ENCODE measurements at regions not wholly inside any gene's neighbourhood (a gene's known extent, or its start where the extent isn't known, plus 50 kb on each side); places are given as distances from the start of the nearest gene placed in this dataset.
"Not testable (repeated sequence)": the region's sequence is repeated elsewhere in the genome, so short reads cannot be mapped to it uniquely, and the experiment has no call there.

DNA sequence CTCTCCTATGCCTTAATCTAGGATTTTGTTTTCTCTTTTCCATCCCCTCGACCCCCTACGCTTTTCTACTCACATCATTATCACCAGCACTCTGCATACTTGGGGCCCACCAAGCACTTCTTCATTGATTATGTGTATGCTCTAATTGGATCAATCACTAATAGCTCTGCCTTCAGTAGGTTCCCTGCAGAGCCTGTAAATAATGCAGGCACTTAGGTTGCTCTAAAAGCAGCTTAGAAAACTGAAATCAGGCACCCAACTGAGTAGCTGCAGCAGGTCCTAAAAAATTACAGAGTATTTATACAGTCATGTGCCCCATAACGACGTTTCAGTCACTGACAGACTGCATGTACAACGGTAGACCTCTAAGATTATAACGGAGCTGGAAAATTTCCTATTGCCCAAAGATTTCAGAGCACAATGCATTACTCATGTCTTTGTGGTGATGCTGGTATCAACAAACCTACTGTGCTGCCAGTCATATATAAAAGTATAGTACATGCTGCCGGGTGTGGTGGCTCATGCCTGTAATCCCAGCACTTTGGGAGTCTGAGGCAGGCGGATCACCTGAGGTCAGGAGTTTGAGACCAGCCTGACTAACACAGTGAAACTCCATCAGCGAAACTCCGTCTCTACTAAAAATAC is 280.4 kb downstream of the HS3ST3B1 start:
- Mint-ChIP-seq H3K4me1 (ENCODE audit: low read depth) (peaks cover 2% of the 10 kb centered on the region), H3K27me3 (peaks cover 18% of the 10 kb centered on the region), H3K36me3 (ENCODE audit: insufficient read depth) (no peaks in the 10 kb centered on the region), H3K9me3 (ENCODE audit: low read depth) (no peaks in the 10 kb centered on the region), H3K4me3 (ENCODE audit: low read depth) (no peak overlapping the region), H3K27ac (no peak overlapping the region)
- TF ChIP-seq, protein P1, sequence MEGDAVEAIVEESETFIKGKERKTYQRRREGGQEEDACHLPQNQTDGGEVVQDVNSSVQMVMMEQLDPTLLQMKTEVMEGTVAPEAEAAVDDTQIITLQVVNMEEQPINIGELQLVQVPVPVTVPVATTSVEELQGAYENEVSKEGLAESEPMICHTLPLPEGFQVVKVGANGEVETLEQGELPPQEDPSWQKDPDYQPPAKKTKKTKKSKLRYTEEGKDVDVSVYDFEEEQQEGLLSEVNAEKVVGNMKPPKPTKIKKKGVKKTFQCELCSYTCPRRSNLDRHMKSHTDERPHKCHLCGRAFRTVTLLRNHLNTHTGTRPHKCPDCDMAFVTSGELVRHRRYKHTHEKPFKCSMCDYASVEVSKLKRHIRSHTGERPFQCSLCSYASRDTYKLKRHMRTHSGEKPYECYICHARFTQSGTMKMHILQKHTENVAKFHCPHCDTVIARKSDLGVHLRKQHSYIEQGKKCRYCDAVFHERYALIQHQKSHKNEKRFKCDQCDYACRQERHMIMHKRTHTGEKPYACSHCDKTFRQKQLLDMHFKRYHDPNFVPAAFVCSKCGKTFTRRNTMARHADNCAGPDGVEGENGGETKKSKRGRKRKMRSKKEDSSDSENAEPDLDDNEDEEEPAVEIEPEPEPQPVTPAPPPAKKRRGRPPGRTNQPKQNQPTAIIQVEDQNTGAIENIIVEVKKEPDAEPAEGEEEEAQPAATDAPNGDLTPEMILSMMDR (IDR thresholded peaks at IDR 0.05; ENCODE audit: unreplicated experiment), result no peak
- no peak for DNase-seq (ENCODE audit: low spot score, unreplicated experiment)

DNA sequence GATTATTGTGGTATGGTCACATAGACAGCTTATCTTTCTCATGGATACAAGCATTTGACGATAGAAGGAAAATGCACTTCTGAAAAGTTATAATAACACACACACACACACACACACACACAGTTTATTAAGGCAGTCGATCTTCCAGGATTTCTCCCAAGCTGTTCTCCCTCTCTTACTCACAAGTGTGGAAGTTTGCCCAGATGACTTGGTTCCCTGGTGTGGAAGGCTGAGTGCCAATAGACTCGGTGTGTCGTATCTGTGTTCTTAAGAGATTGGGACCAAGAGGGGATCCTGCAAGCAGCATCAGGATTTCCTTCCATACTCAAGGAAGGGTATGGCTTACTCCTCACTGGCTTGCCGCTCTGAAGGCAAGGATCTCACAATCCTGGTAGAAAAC is 279.6 kb downstream of the HS3ST3B1 start:
- H3K27me3 Mint-ChIP-seq, result peaks cover 24% of the 10 kb centered on the region
- no peaks in the 10 kb centered on the region for H3K9me3 Mint-ChIP-seq (ENCODE audit: low read depth)

DNA sequence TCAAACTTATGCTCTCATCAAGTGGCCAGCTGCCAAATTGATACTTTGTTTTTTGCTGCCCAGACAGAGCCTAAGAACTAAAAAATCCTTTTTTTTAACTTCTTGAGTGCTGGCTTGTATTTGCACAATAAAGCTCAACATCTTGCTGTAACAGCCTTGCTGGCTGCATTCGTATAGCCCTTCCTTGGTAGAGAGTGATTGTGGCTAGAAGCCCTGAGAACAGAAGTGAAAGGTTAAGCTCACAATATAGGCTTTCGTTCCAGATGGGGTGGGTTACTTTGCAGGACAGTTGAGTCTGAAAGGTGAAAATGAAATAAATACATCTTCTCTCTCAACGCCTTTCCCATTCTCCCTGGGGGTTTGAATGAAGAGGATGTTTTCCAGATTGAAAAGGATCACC is 278.8 kb downstream of the HS3ST3B1 start:
- TF ChIP-seq, protein P1 (IDR thresholded peaks at IDR 0.05; ENCODE audit: unreplicated experiment), result no peak
- H3K4me3 Mint-ChIP-seq (ENCODE audit: low read depth), result no peak overlapping the region
- H3K4me1 Mint-ChIP-seq (ENCODE audit: low read depth), result peaks cover 12% of the 10 kb centered on the region
- H3K9me3 Mint-ChIP-seq (ENCODE audit: low read depth), result no peaks in the 10 kb centered on the region
- DNase-seq (ENCODE audit: low spot score, unreplicated experiment), result no peak
- H3K36me3 Mint-ChIP-seq (ENCODE audit: insufficient read depth), result no peaks in the 10 kb centered on the region
- H3K27ac Mint-ChIP-seq, result no peak overlapping the region
- H3K27me3 Mint-ChIP-seq, result peaks cover 26% of the 10 kb centered on the region

More for the DNA sequence above, 279.6 kb downstream of the HS3ST3B1 start:
- no peak for DNase-seq (ENCODE audit: low spot score, unreplicated experiment)
- no peak overlapping the region for H3K4me3 Mint-ChIP-seq (ENCODE audit: low read depth)
- TF ChIP-seq, protein P1 (IDR thresholded peaks at IDR 0.05; ENCODE audit: unreplicated experiment), result no peak
- H3K27ac Mint-ChIP-seq, result no peak overlapping the region
- H3K4me1 Mint-ChIP-seq (ENCODE audit: low read depth), result peaks cover 8% of the 10 kb centered on the region
- H3K36me3 Mint-ChIP-seq (ENCODE audit: insufficient read depth), result no peaks in the 10 kb centered on the region

DNA sequence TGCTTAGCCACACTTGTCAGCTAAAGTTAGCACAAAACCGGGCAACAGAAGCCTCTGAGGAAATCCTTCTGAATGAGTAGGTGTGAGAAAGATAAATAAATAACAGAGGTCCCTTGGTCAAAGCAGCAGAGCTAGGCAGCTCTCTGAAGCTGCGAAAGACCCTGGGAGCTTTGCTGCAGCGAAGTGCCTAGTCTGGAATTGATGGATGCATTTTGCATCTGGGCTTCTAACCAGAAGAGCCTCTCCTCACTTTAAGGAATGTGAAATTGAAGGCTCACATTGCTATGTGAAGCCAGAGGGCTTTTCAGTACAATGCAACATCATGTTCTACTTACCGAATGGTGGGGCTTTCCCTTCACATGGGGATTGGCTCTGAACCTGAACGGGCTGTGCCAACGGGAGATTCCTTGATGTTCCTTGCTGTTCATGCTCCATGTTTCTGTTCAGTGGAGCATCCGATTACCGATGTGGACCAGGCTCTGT is 274.6 kb downstream of the HS3ST3B1 start:
- no peak overlapping the region for H3K27ac Mint-ChIP-seq
- TF ChIP-seq, protein P1 (IDR thresholded peaks at IDR 0.05; ENCODE audit: unreplicated experiment), result no peak
- no peak overlapping the region for H3K4me3 Mint-ChIP-seq (ENCODE audit: low read depth)
- no peaks in the 10 kb centered on the region for H3K9me3 Mint-ChIP-seq (ENCODE audit: low read depth)
- H3K27me3 Mint-ChIP-seq, result peaks cover 28% of the 10 kb centered on the region
- H3K4me1 Mint-ChIP-seq (ENCODE audit: low read depth), result peaks cover 10% of the 10 kb centered on the region
- no peak for DNase-seq (ENCODE audit: low spot score, unreplicated experiment)
- no peaks in the 10 kb centered on the region for H3K36me3 Mint-ChIP-seq (ENCODE audit: insufficient read depth)

DNA sequence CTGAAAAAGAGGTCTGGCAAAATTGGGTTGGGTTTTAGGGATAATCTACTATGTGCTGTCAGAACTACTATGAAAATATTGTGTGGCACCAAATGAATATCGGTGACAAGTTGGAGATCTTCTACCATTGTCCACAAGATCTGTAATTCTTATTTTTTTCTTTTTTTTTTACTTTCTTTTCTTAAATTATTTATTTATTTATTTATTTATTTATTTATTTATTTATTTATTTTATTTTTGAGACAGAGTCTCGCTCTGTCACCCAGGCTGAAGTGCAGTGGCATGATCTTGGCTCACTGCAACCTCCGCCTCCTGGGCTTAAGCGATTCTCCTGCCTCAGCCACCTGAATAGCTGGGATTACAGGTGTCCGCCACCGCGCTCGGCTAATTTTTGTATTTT is 259.4 kb downstream of the HS3ST3B1 start:
- not testable (repeated sequence) for H3K4me3 Mint-ChIP-seq (ENCODE audit: low read depth); H3K27ac Mint-ChIP-seq; DNase-seq (ENCODE audit: low spot score, unreplicated experiment); H3K4me1 Mint-ChIP-seq (ENCODE audit: low read depth); H3K9me3 Mint-ChIP-seq (ENCODE audit: low read depth); H3K27me3 Mint-ChIP-seq; H3K36me3 Mint-ChIP-seq (ENCODE audit: insufficient read depth)
